ENCODE measurements at regions not wholly inside any gene's neighbourhood (a gene's known extent, or its start where the extent isn't known, plus 50 kb on each side); places are given as distances from the start of the nearest gene placed in this dataset.

DNA sequence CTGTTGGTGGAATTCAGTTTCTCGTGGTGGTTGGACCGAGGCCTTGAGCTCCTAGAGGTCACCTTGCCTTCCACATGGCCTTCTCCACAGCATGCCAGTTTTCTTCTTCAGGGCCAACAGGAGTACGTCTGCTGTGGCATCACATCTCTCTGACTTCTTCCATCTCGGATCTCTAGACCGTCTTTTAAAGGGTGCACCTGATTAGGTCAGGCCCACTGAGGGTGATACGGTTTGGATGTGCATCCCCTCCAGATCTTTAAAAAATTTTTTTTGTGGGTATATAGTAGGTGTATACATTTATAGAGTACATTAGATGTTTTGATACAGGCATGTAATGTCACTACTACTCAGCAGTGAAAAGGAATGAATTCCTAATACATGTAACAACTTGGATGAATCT is 58.3 kb upstream of the BRD7 start:
- no peaks in the 10 kb centered on the region for H4K20me1 ChIP-seq (ENCODE audit: control insufficient read depth, insufficient read depth, insufficient read length)
- no peak overlapping the region for H3K14ac ChIP-seq (ENCODE audit: insufficient read depth, low read length)
- H3K4me3 Mint-ChIP-seq = no peak overlapping the region
- H2BK5ac ChIP-seq (ENCODE audit: insufficient read length, low read length) = no peak overlapping the region
- TF ChIP-seq, protein P1, sequence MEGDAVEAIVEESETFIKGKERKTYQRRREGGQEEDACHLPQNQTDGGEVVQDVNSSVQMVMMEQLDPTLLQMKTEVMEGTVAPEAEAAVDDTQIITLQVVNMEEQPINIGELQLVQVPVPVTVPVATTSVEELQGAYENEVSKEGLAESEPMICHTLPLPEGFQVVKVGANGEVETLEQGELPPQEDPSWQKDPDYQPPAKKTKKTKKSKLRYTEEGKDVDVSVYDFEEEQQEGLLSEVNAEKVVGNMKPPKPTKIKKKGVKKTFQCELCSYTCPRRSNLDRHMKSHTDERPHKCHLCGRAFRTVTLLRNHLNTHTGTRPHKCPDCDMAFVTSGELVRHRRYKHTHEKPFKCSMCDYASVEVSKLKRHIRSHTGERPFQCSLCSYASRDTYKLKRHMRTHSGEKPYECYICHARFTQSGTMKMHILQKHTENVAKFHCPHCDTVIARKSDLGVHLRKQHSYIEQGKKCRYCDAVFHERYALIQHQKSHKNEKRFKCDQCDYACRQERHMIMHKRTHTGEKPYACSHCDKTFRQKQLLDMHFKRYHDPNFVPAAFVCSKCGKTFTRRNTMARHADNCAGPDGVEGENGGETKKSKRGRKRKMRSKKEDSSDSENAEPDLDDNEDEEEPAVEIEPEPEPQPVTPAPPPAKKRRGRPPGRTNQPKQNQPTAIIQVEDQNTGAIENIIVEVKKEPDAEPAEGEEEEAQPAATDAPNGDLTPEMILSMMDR (conservative IDR thresholded peaks at IDR 0.05) = no peak
- no peak overlapping the region for H4K5ac ChIP-seq (ENCODE audit: insufficient read length, low read depth, low read length)
- no peak overlapping the region for H2BK120ac ChIP-seq (ENCODE audit: low read depth, low read length, poor library complexity, severe bottlenecking)
- no peak overlapping the region for H2AFZ ChIP-seq (ENCODE audit: low read length)
- WGBS (ENCODE audit: extremely low coverage, insufficient read length, low lambda C conversion rate) = no CpG with 5 or more reads among the region's 6 CpGs
- H2AK5ac ChIP-seq (ENCODE audit: insufficient read length, low read length) = no peak overlapping the region
- H3K9ac ChIP-seq (ENCODE audit: extremely low read depth, insufficient read length, low read length) = no peak overlapping the region
- H4K8ac ChIP-seq (replicated peaks; ENCODE audit: insufficient read length, low read depth, low read length) = no peak overlapping the region
- H3K4me2 ChIP-seq (ENCODE audit: insufficient read depth, insufficient read length, low read length) = no peak overlapping the region
- no peak overlapping the region for H3K56ac ChIP-seq (ENCODE audit: insufficient read length, low read depth, low read length)
- H3K4me1 ChIP-seq (ENCODE audit: insufficient read depth, low read length) = no peaks in the 10 kb centered on the region
- no peaks in the 10 kb centered on the region for H3K27me3 ChIP-seq (ENCODE audit: insufficient read depth, low read length)
- no peaks in the 10 kb centered on the region for H3K9me3 ChIP-seq (ENCODE audit: control insufficient read depth, low read depth, low read length)
- no peak overlapping the region for H2BK20ac ChIP-seq (ENCODE audit: low read depth, low read length, poor library complexity, severe bottlenecking)
- no peaks in the 10 kb centered on the region for H3K79me2 ChIP-seq (ENCODE audit: insufficient read depth, low read length)
- no peak overlapping the region for H3T11ph ChIP-seq (ENCODE audit: low read length)
- DNase-seq = no peak
- no peak overlapping the region for H2BK15ac ChIP-seq (ENCODE audit: low read depth, low read length)
- H3K23ac ChIP-seq (ENCODE audit: insufficient read length, low read depth, low read length) = no peak overlapping the region
- no peaks in the 10 kb centered on the region; a peak in 1 of 5 replicates for H3K9me3 Mint-ChIP-seq
- no peak overlapping the region for H3K27ac ChIP-seq (ENCODE audit: insufficient read length, low read depth, low read length)
- no peaks in the 10 kb centered on the region for H3K23me2 ChIP-seq (ENCODE audit: insufficient read length, low read depth, low read length, poor library complexity, severe bottlenecking)
- H3K36me3 Mint-ChIP-seq (ENCODE audit: insufficient read depth in 1 of 3, low read depth in 3 of 3) = no peaks in the 10 kb centered on the region
- no peaks in the 10 kb centered on the region for H3K79me1 ChIP-seq (ENCODE audit: insufficient read depth, low read depth, low read length, poor library complexity, severe bottlenecking)
- no peak overlapping the region for H3K18ac ChIP-seq (ENCODE audit: insufficient read length, low read depth, low read length)
- H4K91ac ChIP-seq (ENCODE audit: insufficient read length, low read depth, low read length) = no peak overlapping the region
- no peak overlapping the region for H3K27ac Mint-ChIP-seq
- no peak overlapping the region for H2BK12ac ChIP-seq (ENCODE audit: insufficient read length, low read depth, low read length)
- peaks cover 2% of the 10 kb centered on the region for H3K27me3 Mint-ChIP-seq (ENCODE audit: low read depth)
- H3K4me1 Mint-ChIP-seq = 0 out of 4 replicates have a peak, but pooled peaks cover 0 to 3% of the 10 kb centered on the region in 2 experiments
- H3K4ac ChIP-seq (ENCODE audit: low read depth, low read length) = no peak overlapping the region

Measured in H9 (cell line).